Hypothalamus (tissue), 51 donors: ENCODE measurements at regions not wholly inside any gene's neighbourhood (a gene's known extent, or its start where the extent isn't known, plus 50 kb on each side); places are given as distances from the start of the nearest gene placed in this dataset.
A peak's percentile ranks its signal among the peaks of the same experiment; 100 is the strongest.
"Not testable (repeated sequence)": the region's sequence is repeated elsewhere in the genome, so short reads cannot be mapped to it uniquely, and the experiment has no call there.

ENCODE experiments used
- DNase-seq, 51 donors: peaks; one replicate each; lab custom pipeline; 2025; lab: John Stamatoyannopoulos, UW

GRCh38 chr4:25474690-25475089, 97.6 kb downstream of the ANAPC4 start:
- no peak for DNase-seq

- DNase-seq: no peak
These were observed 100.2 kb downstream of the ANAPC4 start for GRCh38 chr4:25477221-25477620.

- no peak for DNase-seq
These were observed 104.6 kb downstream of the ANAPC4 start for GRCh38 chr4:25481648-25482047.

- DNase-seq: no peak
These were observed 107.2 kb downstream of the ANAPC4 start for GRCh38 chr4:25484243-25484721.

- DNase-seq: no peak
These were observed 108.0 kb downstream of the ANAPC4 start for GRCh38 chr4:25485104-25485503.

GRCh38 chr4:25486171-25486570, 109.1 kb downstream of the ANAPC4 start:
- DNase-seq: no peak

- no peak for DNase-seq
These were observed 110.1 kb downstream of the ANAPC4 start for GRCh38 chr4:25487155-25487554.

- no peak for DNase-seq
These were observed 112.3 kb downstream of the ANAPC4 start for GRCh38 chr4:25489253-25489797.

- DNase-seq: no peak
These were observed 116.4 kb downstream of the ANAPC4 start for GRCh38 chr4:25493466-25493865.

GRCh38 chr4:25494166-25494565, 117.1 kb downstream of the ANAPC4 start:
- DNase-seq: no peak

- DNase-seq: peak in 1 of 51 donors; percentile 6
These were observed 123.7 kb downstream of the ANAPC4 start for GRCh38 chr4:25500626-25501316.

- no peak for DNase-seq
These were observed 125.1 kb downstream of the ANAPC4 start for GRCh38 chr4:25502115-25502514.

- no peak for DNase-seq
These were observed 126.7 kb downstream of the ANAPC4 start for GRCh38 chr4:25503779-25504178.

- DNase-seq: no peak
These were observed 128.0 kb downstream of the ANAPC4 start for GRCh38 chr4:25504932-25505636.

GRCh38 chr4:25505637-25505991, 128.6 kb downstream of the ANAPC4 start:
- no peak for DNase-seq

GRCh38 chr4:25506032-25506571, 129.0 kb downstream of the ANAPC4 start:
- DNase-seq: no peak

GRCh38 chr4:25509646-25510045, 132.6 kb downstream of the ANAPC4 start:
- DNase-seq: no peak

- DNase-seq: not testable (repeated sequence)
These were observed 134.8 kb downstream of the ANAPC4 start for GRCh38 chr4:25511823-25512222.

- no peak for DNase-seq
These were observed 136.8 kb downstream of the ANAPC4 start for GRCh38 chr4:25513814-25514213.

- no peak for DNase-seq
These were observed 132.2 kb upstream of the SLC34A2 start for GRCh38 chr4:25523405-25523804.

GRCh38 chr4:25524663-25525062, 131.0 kb upstream of the SLC34A2 start:
- DNase-seq: no peak

GRCh38 chr4:25525896-25526295, 129.8 kb upstream of the SLC34A2 start:
- DNase-seq: no peak
